GM23248 (cell line): ENCODE measurements at regions not wholly inside any gene's neighbourhood (a gene's known extent, or its start where the extent isn't known, plus 50 kb on each side); places are given as distances from the start of the nearest gene placed in this dataset.

ENCODE experiments used
- DNase-seq: peaks from one replicate; pipeline ENCODE4 v3.0.0-alpha.2; 2015
- H2AFZ ChIP-seq: fragments of 200-600 bp; sonication (generic); 2 replicates; pipeline ENCODE4 v1.6.1; 2016; ENCODE audit warnings: antibody characterized with exemption
- H3F3A ChIP-seq: fragments of 200-600 bp; sonication (generic); 2 replicates; pipeline ENCODE4 v1.6.1; 2016; ENCODE audit warnings: mild to moderate bottlenecking, antibody characterized with exemption, mixed run types; ENCODE audit not compliant: insufficient read depth
- H3K27ac ChIP-seq: fragments of 200-600 bp; sonication (generic); 2 replicates; pipeline ENCODE4 v1.5.1; 2016; ENCODE audit warnings: mild to moderate bottlenecking
- H3K27me3 ChIP-seq: fragments of 200-600 bp; sonication (generic); replicated peaks from 2 replicates; pipeline ENCODE4 v1.6.1; 2016; ENCODE audit warnings: mild to moderate bottlenecking; ENCODE audit not compliant: insufficient read depth
- H3K36me3 ChIP-seq: fragments of 200-600 bp; sonication (generic); 2 replicates; pipeline ENCODE4 v1.6.1; 2016; ENCODE audit warnings: low read depth, mild to moderate bottlenecking
- H3K4me1 ChIP-seq: fragments of 200-600 bp; sonication (generic); 2 replicates; pipeline ENCODE4 v1.6.1; 2016; ENCODE audit warnings: mild to moderate bottlenecking; ENCODE audit not compliant: insufficient read depth
- H3K4me2 ChIP-seq: fragments of 200-600 bp; sonication (generic); one replicate; pipeline ENCODE4 v1.6.1; 2016; ENCODE audit warnings: mild to moderate bottlenecking; ENCODE audit not compliant: unreplicated experiment
- H3K4me3 ChIP-seq: fragments of 200-600 bp; sonication (generic); 2 replicates; pipeline ENCODE4 v1.5.1; 2016; ENCODE audit warnings: mild to moderate bottlenecking
- H3K79me2 ChIP-seq: fragments of 200-600 bp; sonication (generic); 2 replicates; pipeline ENCODE4 v1.6.1; 2016; ENCODE audit warnings: mild to moderate bottlenecking; ENCODE audit not compliant: insufficient read depth
- H3K9ac ChIP-seq: fragments of 200-600 bp; sonication (generic); 2 replicates; pipeline ENCODE4 v1.6.1; 2016; ENCODE audit warnings: mild to moderate bottlenecking
- H3K9me2 ChIP-seq: fragments of 200-600 bp; sonication (generic); 2 replicates; pipeline ENCODE4 v1.6.1; 2016; ENCODE audit warnings: mixed run types, mild to moderate bottlenecking, moderate library complexity; ENCODE audit not compliant: insufficient read depth
- H3K9me3 ChIP-seq: fragments of 200-600 bp; sonication (generic); one replicate; pipeline ENCODE4 v1.6.1; 2017; ENCODE audit warnings: low read depth
- H4K20me1 ChIP-seq: fragments of 200-600 bp; sonication (generic); 2 replicates; pipeline ENCODE4 v1.6.0; 2016; ENCODE audit not compliant: insufficient read depth
- EZH2 ChIP-seq: fragments of 200-600 bp; sonication (generic); IDR thresholded peaks from 2 replicates; pipeline ENCODE4 v1.6.1; 2018; ENCODE audit warnings: antibody characterized with exemption, mild to moderate bottlenecking; ENCODE audit not compliant: insufficient read depth, poor library complexity, severe bottlenecking
- EZH2phosphoT487 ChIP-seq: fragments of 200-600 bp; sonication (generic); IDR thresholded peaks from 2 replicates; pipeline ENCODE4 v1.6.1; 2018; ENCODE audit warnings: antibody characterized with exemption, moderate library complexity, mild to moderate bottlenecking, low read depth; ENCODE audit not compliant: insufficient read depth
- WGBS, 2 experiments: methylation state at CpG; one replicate each; pipeline ENCODE4 v1.1.6; 2015 to 2017; ENCODE audit warnings: low lambda C conversion rate in 2 of 2, low coverage in 1 of 2; ENCODE audit errors: missing lambda C conversion rate in 2 of 2; 5-methylcytosine and 5-hydroxymethylcytosine counted together
- in situ Hi-C: fragments of 300-500 bp; cut with MboI; formaldehyde crosslinking; loops from 2 replicates; pipeline ENCODE4 v1.15.0; 2020

- Histone ChIP-seq H3K9me2 (no peaks in the 10 kb centered on the region), H2AFZ (no peak overlapping the region), H3K9me3 (no peaks in the 10 kb centered on the region), H3K4me3 (no peak overlapping the region), H3K79me2 (no peaks in the 10 kb centered on the region), H3K27ac (no peak overlapping the region), H3K4me2 (no peak overlapping the region), H3K9ac (no peak overlapping the region), H3K4me1 (no peaks in the 10 kb centered on the region), H3K36me3 (no peaks in the 10 kb centered on the region), H3K27me3 (no peaks in the 10 kb centered on the region), H4K20me1 (no peaks in the 10 kb centered on the region), H3F3A (no peaks in the 10 kb centered on the region)
- DNase-seq, result no peak
- TF ChIP-seq EZH2 (no peak), EZH2phosphoT487 (no peak)
- 32 to 39% methylated on average over 4 of the region's 4 CpGs for WGBS, 2 experiments
- in situ Hi-C loops, result no loop called here
These were observed 792.0 kb downstream of the PCDH18 start for GRCh38 chr4:136740326-136740725.

- Histone ChIP-seq H3K4me1 (no peaks in the 10 kb centered on the region), H3K27ac (no peak overlapping the region), H3K79me2 (no peaks in the 10 kb centered on the region), H3K9me3 (no peaks in the 10 kb centered on the region), H2AFZ (no peak overlapping the region), H3K27me3 (no peaks in the 10 kb centered on the region), H3K4me3 (no peak overlapping the region), H3F3A (no peaks in the 10 kb centered on the region), H3K9me2 (no peaks in the 10 kb centered on the region), H3K4me2 (no peak overlapping the region), H3K9ac (no peak overlapping the region), H4K20me1 (no peaks in the 10 kb centered on the region), H3K36me3 (no peaks in the 10 kb centered on the region)
- DNase-seq, result no peak
- TF ChIP-seq EZH2, result no peak
- TF ChIP-seq EZH2phosphoT487, result no peak
- in situ Hi-C loops, result no loop called here
These were observed 795.2 kb downstream of the PCDH18 start for GRCh38 chr4:136737066-136737465.

GRCh38 chr4:136731025-136731424, 801.3 kb downstream of the PCDH18 start:
- Histone ChIP-seq H3K79me2 (no peaks in the 10 kb centered on the region), H3K4me1 (no peaks in the 10 kb centered on the region), H3F3A (no peaks in the 10 kb centered on the region), H4K20me1 (no peaks in the 10 kb centered on the region), H3K4me3 (no peak overlapping the region), H3K36me3 (no peaks in the 10 kb centered on the region), H3K27ac (no peak overlapping the region), H3K27me3 (no peaks in the 10 kb centered on the region), H3K9me2 (no peaks in the 10 kb centered on the region), H3K4me2 (no peak overlapping the region), H2AFZ (no peak overlapping the region), H3K9me3 (no peaks in the 10 kb centered on the region), H3K9ac (no peak overlapping the region)
- in situ Hi-C loops, result no loop called here
- no peak for TF ChIP-seq EZH2phosphoT487
- DNase-seq, result no peak

GRCh38 chr4:136725286-136726081, 806.8 kb downstream of the PCDH18 start:
- Histone ChIP-seq H3K27ac (no peak overlapping the region), H3K79me2 (no peaks in the 10 kb centered on the region), H2AFZ (no peak overlapping the region), H3K9me2 (no peaks in the 10 kb centered on the region), H3K9ac (no peak overlapping the region), H3F3A (no peaks in the 10 kb centered on the region), H3K9me3 (no peaks in the 10 kb centered on the region), H3K4me2 (no peak overlapping the region), H4K20me1 (no peaks in the 10 kb centered on the region), H3K27me3 (no peaks in the 10 kb centered on the region), H3K4me1 (no peaks in the 10 kb centered on the region), H3K36me3 (no peaks in the 10 kb centered on the region), H3K4me3 (no peak overlapping the region)
- WGBS, 2 experiments, result 3 to 10% methylated on average over 4 of the region's 4 CpGs
- in situ Hi-C loops, result no loop called here
- no peak for TF ChIP-seq EZH2phosphoT487
- TF ChIP-seq EZH2, result no peak
- DNase-seq, result no peak

GRCh38 chr4:136713140-136713539, 819.2 kb downstream of the PCDH18 start:
- Histone ChIP-seq H3K36me3 (no peaks in the 10 kb centered on the region), H3K9me2 (no peaks in the 10 kb centered on the region), H3K9ac (no peak overlapping the region), H3K4me2 (no peak overlapping the region), H2AFZ (no peak overlapping the region), H4K20me1 (no peaks in the 10 kb centered on the region), H3K9me3 (no peaks in the 10 kb centered on the region), H3F3A (no peaks in the 10 kb centered on the region), H3K27ac (no peak overlapping the region), H3K4me1 (no peaks in the 10 kb centered on the region), H3K79me2 (no peaks in the 10 kb centered on the region), H3K27me3 (no peaks in the 10 kb centered on the region), H3K4me3 (no peak overlapping the region)
- 0% methylated on average over 1 of the region's 1 CpG for WGBS, 2 experiments
- peak; percentile 4 for DNase-seq
- in situ Hi-C loops, result no loop called here
- TF ChIP-seq EZH2phosphoT487 (no peak), EZH2 (no peak)
